Ureter (tissue), 1 donor: ENCODE measurements at regions not wholly inside any gene's neighbourhood (a gene's known extent, or its start where the extent isn't known, plus 50 kb on each side); places are given as distances from the start of the nearest gene placed in this dataset.

ENCODE experiments used
- DNase-seq: peaks from one replicate; pipeline ENCODE4 v3.0.0-alpha.2; 2020; ENCODE audit warnings: low spot score
- donor health status: DM: yes; HTN: yes; CAD: no.

DNA sequence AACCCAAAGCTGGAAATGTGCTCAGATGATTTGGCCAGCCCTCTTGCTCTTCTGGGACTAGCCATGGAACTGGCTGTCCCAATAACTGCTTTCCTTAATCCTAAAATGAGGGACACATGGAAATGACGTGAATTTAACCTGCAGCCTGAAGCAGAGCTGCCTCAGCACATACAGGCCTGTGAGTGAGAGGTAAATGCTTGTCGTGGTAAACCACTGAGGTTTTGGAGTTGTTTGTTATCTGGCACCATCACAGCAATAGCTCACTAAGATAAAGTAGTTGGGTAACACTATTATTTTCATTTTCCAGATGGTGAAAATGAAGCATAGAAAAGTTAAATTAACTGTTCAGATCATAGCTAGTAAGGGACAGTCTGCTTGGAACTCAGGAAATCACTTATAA, 333.4 kb upstream of the CHD6 start:
- DNase-seq: no peak

DNA sequence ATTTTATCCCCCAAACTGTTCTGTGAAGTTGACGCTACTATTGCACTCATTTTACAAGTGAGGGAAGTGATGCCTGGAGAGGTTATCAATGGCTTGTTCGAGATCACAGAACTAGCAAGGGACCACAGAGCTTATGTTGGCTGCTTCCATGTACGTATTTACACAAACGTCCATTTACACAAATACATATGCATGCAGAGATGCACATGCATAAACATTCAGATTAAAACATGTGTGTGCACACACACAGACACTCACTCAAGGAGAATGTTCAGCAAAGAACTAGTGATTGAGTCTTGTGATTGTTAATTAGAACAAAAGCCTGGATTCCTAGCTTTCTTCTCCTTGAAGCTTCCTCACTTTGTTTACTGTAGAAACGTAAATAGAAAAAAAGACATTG, 321.5 kb upstream of the CHD6 start:
- no peak for DNase-seq

DNA sequence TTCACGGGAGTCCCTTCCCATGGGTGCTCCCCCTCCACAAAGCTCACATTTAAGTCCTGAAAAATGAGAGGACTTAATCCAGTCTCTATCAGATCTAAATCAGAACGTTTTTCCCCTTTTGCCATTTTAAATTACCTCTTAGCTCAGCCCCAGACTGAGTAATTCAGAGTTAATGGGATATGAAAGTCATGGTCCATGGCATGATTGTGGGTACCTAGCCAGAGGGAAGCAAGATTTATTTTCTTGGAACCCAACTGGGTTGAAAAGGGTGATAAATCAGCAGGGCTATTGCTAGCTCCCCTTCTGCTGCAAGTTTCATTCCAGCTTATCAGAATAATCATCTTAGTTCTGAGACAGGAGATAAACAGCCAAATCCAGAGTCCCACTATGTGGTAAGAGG, 320.2 kb upstream of the CHD6 start:
- DNase-seq: no peak

DNA sequence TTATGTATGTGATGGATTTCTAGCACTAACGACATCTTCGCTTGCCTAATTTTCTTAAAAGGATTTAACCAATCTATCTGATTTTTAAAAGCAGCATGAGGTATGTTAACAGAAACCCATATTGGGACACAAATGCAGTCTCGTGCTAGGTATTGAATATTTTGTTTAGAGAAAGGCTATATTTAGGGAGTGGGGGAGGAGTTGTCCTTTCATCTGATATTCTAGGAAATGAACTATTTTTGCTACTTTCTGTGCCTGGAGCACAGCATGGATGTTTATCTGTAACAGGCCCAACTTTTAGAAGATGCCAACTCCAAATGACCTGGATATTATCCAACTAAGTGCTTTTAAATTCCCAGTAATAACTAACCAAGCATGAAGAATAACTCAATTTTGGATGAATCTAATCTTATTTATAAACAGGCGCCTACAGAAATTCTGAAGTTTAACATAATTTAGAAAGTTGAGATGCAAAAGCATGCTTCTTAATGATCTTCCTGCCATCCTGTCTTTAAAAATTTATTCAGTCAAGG, 317.1 kb upstream of the CHD6 start:
- DNase-seq: no peak

DNA sequence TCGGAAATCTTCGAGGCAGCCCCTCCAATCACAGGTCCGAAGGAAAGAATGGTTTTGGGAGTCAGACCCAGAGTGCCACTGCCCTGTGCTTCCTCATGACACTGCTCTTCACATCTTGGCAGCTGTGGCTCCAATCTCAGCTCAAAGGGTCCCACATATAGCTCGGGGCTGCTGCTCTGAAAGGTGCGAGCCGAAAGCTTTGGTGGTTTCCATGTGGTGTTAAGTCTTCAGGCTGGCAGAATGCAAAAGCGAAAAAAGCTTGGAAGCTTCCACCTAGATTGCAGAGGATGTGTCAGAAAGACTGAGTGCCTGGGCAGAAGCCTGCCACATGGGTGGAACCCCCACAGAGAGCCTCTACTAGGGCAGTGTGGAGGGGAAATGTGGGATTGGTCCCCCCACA, 314.3 kb upstream of the CHD6 start:
- no peak for DNase-seq

DNA sequence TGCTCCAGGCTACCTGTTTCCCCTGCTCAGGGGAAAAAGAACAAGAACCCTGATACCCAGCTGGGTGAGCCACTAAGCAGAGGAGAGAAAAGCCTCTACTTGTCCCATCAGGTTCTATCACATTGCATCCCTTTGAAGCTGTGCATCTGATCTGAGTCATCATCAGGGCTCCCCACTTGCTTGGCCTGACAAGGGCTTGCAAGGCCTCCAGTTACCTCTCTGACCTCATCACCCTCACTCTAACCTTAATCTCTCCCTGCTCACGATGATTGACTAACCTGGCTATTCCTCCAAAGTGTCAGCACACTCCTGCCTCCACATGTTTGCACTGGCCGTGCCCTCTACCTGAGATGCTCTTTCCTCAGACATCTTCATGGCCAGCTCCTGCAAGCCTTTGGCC, 309.5 kb upstream of the CHD6 start:
- no peak for DNase-seq

DNA sequence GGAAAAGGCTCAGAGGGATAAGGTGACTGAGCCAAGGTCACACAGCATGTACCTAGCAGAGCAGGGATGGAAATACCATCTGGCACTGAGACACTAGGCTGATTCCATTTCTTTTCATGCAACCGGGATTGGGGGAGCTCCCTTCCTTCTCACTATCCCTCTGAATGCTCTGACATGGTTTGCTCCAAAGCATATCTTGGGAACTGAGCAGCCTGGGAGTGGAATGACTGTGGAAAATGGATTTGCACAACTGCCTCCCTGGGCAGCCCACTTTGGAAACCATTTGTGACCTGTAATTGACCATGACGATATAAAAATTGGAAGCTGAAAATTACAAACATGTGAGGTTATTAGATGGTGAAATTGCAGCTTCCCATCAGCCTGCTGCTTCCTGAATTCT, 309.0 kb upstream of the CHD6 start:
- no peak for DNase-seq

DNA sequence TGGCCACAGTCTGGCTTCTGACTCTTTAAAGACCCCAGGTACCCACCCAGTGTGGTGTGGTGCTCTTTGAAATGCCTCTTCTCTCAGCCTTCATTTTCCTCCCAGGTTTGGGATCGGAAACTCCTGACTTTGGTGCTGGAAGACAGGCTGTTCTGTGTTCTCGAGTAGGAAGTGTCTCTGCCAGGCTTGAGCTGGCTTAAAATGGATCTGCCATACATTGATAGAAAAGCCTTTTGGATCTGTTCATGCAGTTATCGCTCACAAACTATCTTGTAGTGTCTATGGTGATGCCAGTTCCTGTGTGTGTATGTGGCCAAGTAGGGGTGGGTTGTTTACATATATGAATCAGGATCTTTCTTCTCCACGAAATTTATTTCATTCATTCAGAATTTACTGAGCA, 307.3 kb upstream of the CHD6 start:
- DNase-seq: no peak

DNA sequence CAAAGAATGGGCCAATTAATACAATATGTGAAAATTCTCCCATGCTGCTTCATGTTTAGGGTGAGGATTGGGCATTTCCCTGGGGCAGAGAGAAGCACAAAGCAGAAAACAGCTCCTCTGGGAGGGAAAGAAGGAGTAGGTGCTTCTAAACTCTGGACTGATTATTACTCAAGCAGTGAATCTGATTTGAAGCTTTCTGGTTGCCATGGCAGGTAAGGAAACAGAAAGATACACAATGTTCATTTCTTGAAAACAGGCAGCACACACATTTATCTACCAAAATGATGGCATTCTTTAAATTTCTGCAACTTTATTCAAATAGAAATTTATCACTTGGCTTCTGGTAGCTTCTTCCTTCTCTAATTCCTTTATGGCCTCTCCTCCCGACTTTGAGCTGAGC, 305.4 kb upstream of the CHD6 start:
- no peak for DNase-seq

DNA sequence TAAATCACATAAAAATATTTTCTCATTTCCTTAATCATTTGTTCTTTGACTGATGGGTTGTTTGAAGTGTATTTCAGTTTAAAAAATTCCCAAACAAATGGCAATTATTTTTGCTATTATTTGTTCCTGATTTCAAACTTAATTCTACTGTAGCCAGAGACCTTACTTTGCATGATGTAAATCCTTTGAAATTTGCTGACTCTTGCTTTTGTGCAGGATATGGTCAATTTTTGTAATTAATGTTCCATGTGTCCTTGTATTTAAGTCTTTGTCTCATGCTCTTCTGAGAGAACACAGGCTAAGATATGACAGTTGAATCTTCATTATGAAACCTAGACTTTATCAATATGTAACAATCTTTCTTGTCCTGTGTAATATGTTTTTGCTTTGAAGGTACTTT, 295.0 kb upstream of the CHD6 start:
- DNase-seq: no peak

DNA sequence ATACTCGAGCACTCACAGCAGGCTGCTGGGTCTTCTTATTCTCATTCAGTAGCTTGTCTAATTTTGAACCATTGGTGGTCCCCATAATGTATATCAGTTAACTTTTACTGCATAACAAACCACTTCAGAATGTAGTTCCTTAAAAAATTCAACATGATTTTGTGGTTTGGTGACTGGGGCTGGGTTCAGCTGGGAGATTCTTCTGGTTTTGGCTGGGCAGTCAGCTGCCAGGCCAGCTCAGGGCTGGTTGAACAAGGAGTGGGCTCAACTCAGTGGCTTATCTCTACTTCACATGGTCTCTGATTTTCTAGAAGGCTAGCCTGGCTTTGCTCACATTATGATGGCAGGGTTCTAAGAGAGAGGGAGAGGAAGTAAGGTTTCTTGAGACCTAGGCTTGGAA, 292.4 kb upstream of the CHD6 start:
- DNase-seq: no peak

DNA sequence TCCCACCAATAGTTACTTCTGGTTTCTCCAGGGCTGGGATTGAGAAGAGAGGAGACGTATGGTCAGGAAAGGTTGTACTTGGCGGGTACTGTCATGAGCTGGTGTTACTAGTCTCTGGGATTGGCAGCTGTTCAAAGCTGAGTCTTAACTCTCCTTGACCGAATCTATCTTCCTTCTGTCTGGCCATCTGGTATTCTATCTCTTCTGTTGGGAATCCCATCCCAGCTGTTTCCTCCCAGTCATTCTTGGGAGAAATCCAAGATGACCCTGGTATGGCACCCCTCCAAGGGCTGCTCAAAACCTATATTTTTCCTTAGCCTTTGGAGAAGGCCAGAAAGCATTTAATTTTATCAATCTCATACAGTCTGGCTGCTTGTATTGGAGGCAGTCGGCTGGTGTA, 287.0 kb upstream of the CHD6 start:
- DNase-seq: no peak

DNA sequence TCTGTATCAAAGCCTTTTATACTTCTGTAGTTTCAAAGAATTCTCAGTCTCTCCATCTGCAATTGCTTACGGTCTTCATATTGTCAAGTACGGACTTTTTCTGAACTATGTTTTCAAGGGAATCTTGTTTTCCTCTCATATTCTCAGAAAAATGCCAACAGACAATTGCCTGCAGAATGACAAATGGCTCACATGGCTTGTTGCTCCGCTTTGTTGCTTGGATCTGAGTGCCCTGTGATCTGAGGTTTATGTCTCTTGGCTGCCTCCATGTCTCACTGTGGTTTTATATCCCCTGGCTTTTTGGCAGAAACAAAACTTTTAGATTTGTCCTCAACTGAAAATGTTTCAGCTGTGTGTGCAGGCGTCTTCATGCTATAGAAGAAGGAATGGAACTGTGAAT, 285.4 kb upstream of the CHD6 start:
- no peak for DNase-seq

DNA sequence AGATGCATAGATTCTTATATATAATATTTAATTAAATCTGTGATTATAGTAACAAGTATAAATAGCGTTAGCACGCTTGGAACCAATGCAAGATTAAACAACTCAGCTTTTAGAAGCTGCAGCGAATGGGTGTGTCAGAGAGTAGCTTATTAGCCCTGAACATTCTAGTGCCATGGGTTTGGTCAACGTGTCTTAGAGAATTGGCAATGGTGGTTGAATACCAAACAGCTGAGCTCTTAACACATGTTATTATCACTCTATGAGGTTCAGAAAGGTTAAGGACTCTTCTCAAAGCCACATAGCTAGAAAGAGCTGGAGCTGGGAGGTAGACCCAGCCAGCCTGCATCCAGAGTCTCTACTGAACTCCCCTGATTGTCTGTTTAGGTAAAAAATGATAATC, 284.2 kb upstream of the CHD6 start:
- no peak for DNase-seq

DNA sequence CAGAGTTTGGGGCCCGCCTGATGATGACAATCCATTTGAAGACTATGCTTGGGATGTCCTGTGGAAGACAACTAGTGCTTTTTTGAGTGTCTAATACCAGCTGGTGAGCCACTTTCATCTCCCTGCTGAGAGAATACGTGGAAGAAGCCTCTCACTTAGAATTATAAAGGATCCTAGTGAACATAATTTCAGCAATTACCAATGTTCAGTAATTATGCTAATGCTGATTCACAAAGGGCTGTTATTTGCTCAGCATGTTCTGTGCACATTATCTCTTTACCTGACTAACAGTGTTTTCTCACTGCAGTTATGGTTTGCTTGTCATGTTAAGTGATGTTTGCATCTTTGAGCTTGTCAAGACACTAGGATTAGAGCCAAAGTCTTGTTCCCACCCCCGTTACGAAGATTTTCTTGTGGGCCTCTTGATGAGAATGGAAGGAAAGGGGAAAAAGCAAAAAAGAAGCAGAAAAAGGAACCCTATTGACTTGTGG, 282.1 kb upstream of the CHD6 start:
- DNase-seq: no peak

DNA sequence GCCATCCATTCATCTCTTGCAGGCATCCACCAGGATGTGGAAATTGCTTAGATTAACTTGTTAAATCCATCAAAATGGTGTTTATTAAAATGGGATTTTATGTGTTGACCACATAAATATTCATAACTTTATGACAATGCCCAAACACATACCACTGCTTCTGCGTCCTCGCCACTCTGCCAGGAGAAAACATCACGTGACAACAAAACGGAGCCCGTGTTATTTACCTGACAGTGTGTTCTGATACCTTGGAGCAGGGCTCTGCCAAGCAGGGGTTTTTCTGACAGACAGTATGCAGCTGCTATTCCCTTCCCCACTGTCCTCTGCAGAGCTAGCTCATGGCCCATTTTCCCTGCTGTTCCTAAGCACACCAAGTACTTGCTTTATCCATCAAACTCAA, 279.5 kb upstream of the CHD6 start:
- no peak for DNase-seq

DNA sequence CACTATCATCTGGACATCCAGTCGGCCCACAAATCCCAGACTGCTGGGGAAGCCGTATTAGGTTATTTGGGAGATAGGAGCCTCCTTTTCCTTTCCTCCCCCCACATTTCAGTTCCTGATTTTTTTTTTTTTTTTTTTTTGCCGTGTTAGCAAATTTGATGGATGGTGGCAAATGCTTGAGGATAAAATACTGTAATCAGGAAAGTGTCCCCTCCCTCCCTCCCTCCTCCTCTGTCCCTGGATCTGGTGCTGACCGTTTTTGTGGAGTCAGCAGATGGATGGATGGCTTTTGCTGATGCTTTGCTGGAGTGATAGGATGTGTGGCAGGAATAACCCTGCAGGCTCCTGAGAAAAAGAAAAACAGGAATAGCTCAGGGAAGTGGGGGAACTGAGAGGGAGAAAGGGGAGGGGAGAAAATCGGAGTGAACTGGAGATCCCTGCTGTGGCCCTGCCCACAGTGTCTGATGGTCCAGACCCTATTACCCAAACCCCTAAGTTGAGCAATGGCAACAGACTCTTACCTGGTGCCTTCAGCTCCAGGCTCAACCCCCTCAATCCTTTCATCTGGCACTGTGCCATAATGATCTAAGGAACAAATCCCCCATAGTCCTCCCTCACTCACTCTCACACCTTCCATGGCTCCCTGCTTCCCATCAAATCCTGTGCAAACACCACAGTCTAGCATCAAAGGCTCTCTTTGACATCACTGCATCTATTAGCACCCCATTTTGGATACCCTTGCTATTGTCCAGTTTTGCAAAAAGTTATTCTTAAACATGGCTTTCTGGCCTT, 277.3 kb upstream of the CHD6 start:
- no peak for DNase-seq

DNA sequence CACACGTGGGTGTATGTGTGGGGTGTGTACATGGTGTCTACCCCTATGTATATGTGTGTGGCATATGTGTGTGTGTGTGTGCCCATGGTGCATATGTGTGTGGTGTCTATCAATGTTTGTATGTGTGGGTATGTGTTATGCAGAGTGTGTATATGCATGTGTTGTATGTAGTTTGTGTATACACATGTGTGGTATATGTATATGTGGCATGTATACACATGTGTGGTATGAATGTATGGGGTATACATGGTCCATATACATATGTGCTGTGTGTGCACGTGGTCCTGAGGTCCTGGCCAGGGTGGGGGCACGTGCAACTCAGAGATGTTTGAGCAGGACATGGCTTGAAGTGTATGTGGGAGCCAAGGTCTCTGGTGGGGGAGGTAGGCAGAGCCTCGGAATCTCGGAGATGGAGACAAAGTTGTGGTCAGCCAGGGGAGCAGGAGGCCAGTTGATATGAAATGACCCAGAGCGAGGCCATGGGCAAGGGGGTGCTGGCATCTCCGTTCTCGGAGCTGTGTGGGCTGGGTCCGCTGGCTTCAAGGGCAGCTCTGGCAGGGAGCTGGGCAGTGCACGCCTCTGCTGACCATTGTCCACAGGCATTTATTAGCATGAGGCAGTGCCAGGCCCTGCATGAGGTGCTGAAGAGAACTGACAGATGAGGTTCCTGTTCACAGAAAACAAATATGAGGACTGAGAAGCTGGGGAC, 276.2 kb upstream of the CHD6 start:
- no peak for DNase-seq

DNA sequence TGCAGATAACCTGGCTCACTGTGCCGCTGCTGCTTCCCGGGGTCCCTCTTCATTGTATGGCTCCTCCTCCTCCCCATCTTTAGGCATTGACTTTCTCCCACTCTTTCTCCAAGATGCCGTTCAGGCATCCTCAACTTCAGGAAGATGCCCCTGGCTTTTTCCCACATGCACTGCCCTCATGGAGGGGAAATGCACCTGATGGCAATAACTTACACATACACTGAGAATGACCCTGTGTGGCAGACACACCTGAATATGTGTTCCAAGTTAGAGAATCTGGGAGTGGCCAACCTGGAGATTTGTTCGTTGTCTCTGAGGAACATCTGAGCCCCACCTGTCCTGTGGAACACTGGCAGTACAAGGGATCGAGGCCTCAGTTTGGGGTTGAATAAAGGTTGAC, 273.9 kb upstream of the CHD6 start:
- no peak for DNase-seq

DNA sequence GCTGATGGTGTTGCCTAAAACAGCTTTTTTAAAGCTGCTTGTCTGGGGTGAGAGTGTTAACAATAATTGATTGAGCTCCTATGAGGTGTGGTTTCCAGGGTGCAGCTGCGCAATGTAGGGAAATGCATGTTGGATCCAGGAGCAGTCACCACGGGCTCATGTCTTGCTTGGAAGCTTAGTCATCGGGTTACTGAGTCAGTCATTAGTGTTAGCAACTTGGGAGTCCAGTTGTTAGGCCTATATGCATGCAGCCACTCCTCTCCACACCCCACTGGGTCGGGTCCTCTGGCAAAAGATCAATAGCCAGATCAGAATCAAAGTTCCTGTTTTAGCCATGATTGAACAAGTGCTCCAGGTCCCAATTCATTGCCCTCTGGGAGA, 271.7 kb upstream of the CHD6 start:
- peak; percentile 61 for DNase-seq

DNA sequence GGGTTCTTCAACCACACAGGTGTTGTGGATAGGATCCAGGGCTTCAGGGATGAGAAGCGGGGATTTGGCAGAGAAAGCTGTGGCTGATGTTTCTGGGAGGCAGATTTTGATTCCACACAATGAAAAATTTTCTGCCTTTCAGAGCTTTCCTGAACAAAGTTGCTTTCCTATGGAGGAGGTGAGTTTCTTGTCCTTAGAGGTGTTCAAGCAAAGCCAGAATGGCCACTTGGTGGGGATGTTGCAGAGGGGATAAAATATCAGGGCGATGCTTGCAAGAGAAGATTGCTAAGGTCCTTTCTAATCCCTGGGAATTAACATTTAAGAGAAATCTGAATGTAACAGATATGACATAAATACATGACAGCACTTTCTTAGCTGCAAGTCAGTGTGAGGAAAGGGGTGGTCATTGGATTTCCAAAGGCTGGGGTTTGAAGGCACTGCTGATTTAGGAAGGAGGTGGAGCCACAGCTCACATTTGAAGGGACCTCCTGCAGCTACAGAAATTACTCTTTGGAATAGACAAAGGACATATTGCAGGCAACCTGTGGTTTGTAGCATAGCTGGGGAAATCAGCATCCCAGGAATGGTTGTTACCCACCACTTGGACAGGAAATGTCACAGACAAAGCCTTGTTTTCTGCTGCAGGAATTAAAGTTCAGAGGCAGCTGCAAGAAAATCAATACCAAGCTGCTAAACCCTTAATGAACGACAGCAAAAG, 271.1 kb upstream of the CHD6 start:
- no peak for DNase-seq

DNA sequence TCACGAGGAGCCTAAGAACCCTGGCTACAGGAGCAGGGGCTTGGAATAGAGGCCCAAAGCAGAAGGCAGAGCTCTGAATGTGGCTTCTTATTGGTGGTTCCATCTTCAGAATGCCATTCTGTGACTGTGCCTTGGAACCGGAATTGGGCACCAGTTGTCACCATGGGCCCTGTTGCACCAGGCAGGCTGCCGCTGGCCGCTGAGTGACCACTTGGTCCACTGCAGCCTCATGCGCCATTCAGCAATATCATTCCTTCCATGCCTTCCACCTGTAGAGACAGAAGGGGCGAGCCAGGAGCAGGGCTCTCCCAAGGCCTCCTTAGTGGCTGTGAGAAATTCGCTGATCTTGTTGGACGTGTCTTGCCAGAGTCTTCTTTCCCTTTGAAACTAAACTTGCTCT, 270.3 kb upstream of the CHD6 start:
- DNase-seq: no peak

DNA sequence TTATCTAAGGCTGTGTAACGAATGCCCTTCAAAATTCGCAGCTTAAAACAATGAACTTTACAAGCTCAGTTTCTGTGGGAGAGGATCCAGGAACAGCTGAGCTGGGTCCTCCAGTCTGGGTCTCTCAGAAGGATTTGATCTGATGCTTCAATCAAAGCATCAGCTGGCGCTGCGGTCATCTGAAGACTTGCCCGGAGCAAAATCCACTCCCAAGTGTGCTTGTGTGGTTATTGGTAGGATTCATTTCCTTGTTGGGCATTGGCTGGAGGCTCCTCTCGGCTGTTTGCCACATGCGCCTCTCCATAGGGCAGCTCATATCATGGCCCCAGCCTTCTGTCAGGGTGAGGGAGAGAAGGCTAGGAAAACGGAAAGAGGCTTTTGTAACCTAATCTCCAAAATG, 269.3 kb upstream of the CHD6 start:
- no peak for DNase-seq
